ENCODE measurements at regions not wholly inside any gene's neighbourhood (a gene's known extent, or its start where the extent isn't known, plus 50 kb on each side); places are given as distances from the start of the nearest gene placed in this dataset.
A peak's percentile ranks its signal among the peaks of the same experiment; 100 is the strongest.
"Not testable (repeated sequence)": the region's sequence is repeated elsewhere in the genome, so short reads cannot be mapped to it uniquely, and the experiment has no call there.

GRCh38 chr3:153052096-153052460 lies 109.9 kb upstream of the RAP2B start:
- Histone ChIP-seq H3K4me3 (no peak overlapping the region), H3K4me1 (no peaks in the 10 kb centered on the region), H3K36me3 (no peaks in the 10 kb centered on the region), H3K27ac (no peak overlapping the region), H3K27me3 (no peaks in the 10 kb centered on the region), H3K9me3 (no peaks in the 10 kb centered on the region)
- DNase-seq (ENCODE audit: low spot score in 2 of 2) = no peak
- intact Hi-C loops (cut with DNase I; ENCODE audit: low total_unique reads) = no loop called here
- TF ChIP-seq POLR2A (IDR thresholded peaks at IDR 0.05) (no peak), POLR2AphosphoS5 (IDR thresholded peaks at IDR 0.05) (peak in 1 of 3 donors; percentile 11)

DNA sequence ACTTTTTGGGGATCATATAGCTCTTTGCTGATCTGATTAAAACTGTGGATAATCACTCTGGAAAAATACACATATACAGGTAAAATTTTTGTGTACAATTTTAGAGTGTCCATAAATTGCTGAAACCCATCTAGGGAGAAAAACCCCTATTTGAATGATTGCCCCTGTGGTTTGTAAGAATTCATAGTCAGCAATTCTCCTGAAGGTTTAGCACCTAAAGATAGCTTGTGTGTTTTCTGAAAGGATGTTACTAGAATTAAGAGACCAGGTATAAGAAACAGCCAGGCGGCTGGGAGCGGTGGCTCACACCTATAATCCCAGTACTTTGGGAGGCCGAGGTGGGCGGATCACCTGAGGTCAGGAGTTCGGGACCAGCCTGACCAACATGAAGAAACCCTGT lies 106.8 kb upstream of the RAP2B start:
- no peak for DNase-seq (ENCODE audit: low spot score in 2 of 2)
- TF ChIP-seq CTCF (IDR thresholded peaks at IDR 0.05) (no peak), POLR2AphosphoS5 (IDR thresholded peaks at IDR 0.05) (no peak), POLR2A (IDR thresholded peaks at IDR 0.05) (no peak)
- Histone ChIP-seq H3K27me3 (no peaks in the 10 kb centered on the region), H3K9me3 (no peaks in the 10 kb centered on the region), H3K36me3 (no peaks in the 10 kb centered on the region), H3K4me3 (no peak overlapping the region), H3K4me1 (no peaks in the 10 kb centered on the region), H3K27ac (no peak overlapping the region)
- intact Hi-C loops (cut with DNase I; ENCODE audit: low total_unique reads) = no loop called here

DNA sequence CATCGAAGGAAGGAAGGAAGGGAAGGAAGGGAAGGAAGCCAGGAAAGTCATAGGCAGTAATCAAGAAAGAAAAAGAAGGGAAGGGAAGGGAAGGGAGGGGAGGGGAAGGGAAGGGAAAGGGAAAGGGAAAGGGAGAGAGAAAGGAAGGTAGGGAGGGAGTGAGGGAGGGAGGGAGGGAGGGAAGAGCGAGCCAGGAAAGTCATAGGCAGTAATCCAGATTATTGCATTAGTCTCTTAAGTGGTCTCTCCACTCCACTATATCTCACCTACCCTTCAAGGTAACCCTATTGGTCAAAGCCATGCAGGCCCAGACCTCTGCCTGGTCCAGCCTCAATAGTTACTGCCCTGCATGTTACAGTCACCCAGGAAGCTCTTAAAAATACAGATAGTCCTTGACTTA lies 106.2 kb upstream of the RAP2B start:
- H3K36me3 ChIP-seq = no peaks in the 10 kb centered on the region
- intact Hi-C loops (cut with DNase I; ENCODE audit: low total_unique reads) = no loop called here
- no peaks in the 10 kb centered on the region for H3K27me3 ChIP-seq
- H3K4me1 ChIP-seq = no peaks in the 10 kb centered on the region
- no peaks in the 10 kb centered on the region for H3K9me3 ChIP-seq
- no peak for TF ChIP-seq POLR2AphosphoS5 (IDR thresholded peaks at IDR 0.05)
- TF ChIP-seq POLR2A (IDR thresholded peaks at IDR 0.05) = no peak
- no peak for TF ChIP-seq CTCF (IDR thresholded peaks at IDR 0.05)
- H3K27ac ChIP-seq = no peak overlapping the region
- DNase-seq (ENCODE audit: low spot score in 2 of 2) = no peak
- no peak overlapping the region for H3K4me3 ChIP-seq

GRCh38 chr3:153058031-153058688 lies 103.9 kb upstream of the RAP2B start:
- intact Hi-C loops (cut with DNase I; ENCODE audit: low total_unique reads) = not testable (repeated sequence)

GRCh38 chr3:153060346-153060745 lies 101.7 kb upstream of the RAP2B start:
- TF ChIP-seq POLR2A (IDR thresholded peaks at IDR 0.05) (no peak), CTCF (IDR thresholded peaks at IDR 0.05) (no peak), POLR2AphosphoS5 (IDR thresholded peaks at IDR 0.05) (no peak)
- no peak for DNase-seq (ENCODE audit: low spot score in 2 of 2)
- no peaks in the 10 kb centered on the region for H3K36me3 ChIP-seq
- no peaks in the 10 kb centered on the region for H3K4me1 ChIP-seq
- H3K4me3 ChIP-seq = no peak overlapping the region
- intact Hi-C loops (cut with DNase I; ENCODE audit: low total_unique reads) = no loop called here
- H3K27ac ChIP-seq = no peak overlapping the region
- H3K27me3 ChIP-seq = no peaks in the 10 kb centered on the region
- no peaks in the 10 kb centered on the region for H3K9me3 ChIP-seq

More at GRCh38 chr3:153058031-153058688, 103.9 kb upstream of the RAP2B start:
- H3K27ac ChIP-seq; H3K9me3 ChIP-seq; H3K36me3 ChIP-seq; H3K4me1 ChIP-seq; DNase-seq (ENCODE audit: low spot score in 2 of 2); H3K27me3 ChIP-seq; H3K4me3 ChIP-seq: not testable (repeated sequence)

DNA sequence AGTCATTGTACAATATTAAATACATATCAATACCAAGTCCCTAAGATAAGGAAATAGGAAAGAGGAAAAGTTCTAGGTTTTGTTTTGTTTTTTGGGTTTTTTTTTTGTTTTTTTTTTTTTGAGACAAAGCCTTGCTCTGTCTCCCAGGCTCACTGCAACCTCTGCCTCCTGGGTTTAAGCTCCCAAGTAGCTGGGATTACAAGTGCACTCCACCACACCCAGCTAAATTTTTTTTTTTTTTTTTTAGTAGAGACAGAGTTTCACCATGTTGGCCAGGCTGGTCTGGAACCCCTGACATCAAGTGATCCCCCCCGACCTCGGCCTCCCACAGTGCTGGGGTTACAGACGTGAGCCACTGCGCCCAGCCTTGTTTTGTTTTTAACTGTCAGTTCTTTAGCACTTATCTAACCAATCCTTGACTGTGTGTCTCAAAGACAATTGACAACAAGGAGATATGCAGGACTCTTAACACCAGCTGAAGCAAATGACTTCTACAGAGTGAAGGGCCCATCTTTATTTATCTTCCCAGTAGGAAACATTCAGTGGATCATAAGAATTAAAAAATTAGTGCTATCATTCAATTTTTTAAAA lies 100.0 kb upstream of the RAP2B start:
- H3K9me3 ChIP-seq = no peaks in the 10 kb centered on the region
- H3K4me1 ChIP-seq = no peaks in the 10 kb centered on the region
- intact Hi-C loops (cut with DNase I; ENCODE audit: low total_unique reads) = no loop called here
- TF ChIP-seq POLR2AphosphoS5 (IDR thresholded peaks at IDR 0.05) (no peak), POLR2A (IDR thresholded peaks at IDR 0.05) (no peak), CTCF (IDR thresholded peaks at IDR 0.05) (no peak)
- H3K27ac ChIP-seq = no peak overlapping the region
- H3K27me3 ChIP-seq = no peaks in the 10 kb centered on the region
- no peak for DNase-seq (ENCODE audit: low spot score in 2 of 2)
- no peak overlapping the region for H3K4me3 ChIP-seq
- no peaks in the 10 kb centered on the region for H3K36me3 ChIP-seq
